Panc1 (cell line): ENCODE measurements at regions not wholly inside any gene's neighbourhood (a gene's known extent, or its start where the extent isn't known, plus 50 kb on each side); places are given as distances from the start of the nearest gene placed in this dataset.
"Not testable (repeated sequence)": the region's sequence is repeated elsewhere in the genome, so short reads cannot be mapped to it uniquely, and the experiment has no call there.

Experiments
- POLR2AphosphoS5 ChIP-seq: IDR thresholded peaks from 2 replicates; pipeline ENCODE4 v1.6.1; 2012; ENCODE audit warnings: mild to moderate bottlenecking, low read depth, low read length, moderate library complexity
- SIN3A ChIP-seq: IDR thresholded peaks from 2 replicates; pipeline ENCODE4 v1.6.1; 2012; ENCODE audit warnings: low read depth, mild to moderate bottlenecking, low read length, moderate library complexity, borderline replicate concordance; ENCODE audit not compliant: insufficient read depth
- TCF7L2 ChIP-seq: IDR thresholded peaks from 2 replicates; pipeline ENCODE4 v1.6.1; 2011; ENCODE audit warnings: mild to moderate bottlenecking, low read depth, low read length, inconsistent platforms
- TF ChIP-seq, protein P1 (sequence below): fragments of 450-650 bp; IDR thresholded peaks from 2 replicates; pipeline ENCODE4 v1.5.1; 2017; ENCODE audit warnings: mild to moderate bottlenecking
- TF ChIP-seq, protein P2 (sequence below), 2 experiments: IDR thresholded peaks; 2 replicates each; pipeline ENCODE4 v1.6.1; 2011 to 2012; ENCODE audit warnings: low read depth in 2 of 2, control low read depth in 1 of 2, low read length in 1 of 2, mild to moderate bottlenecking in 1 of 2, moderate library complexity in 1 of 2; ENCODE audit not compliant: insufficient read depth in 1 of 2

DNA sequence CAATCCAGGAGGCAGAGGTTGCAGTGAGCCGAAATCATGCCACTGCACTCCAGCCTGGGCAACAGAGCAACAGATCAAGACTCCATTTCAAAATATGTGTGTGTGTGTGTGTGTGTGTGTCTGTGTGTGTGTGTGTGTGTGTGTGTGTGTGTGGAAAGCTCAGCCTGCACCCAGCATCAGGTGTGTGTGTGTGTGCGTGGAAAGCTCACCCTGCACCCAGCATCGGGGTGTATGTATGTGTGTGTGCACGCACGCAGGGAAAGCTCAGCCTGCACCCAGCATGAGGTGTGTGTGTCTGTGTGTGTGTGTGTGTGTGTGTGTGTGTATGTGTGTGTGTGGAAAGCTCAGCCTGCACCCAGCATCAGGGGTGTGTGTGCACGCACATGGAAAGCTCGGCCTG lies 193.8 kb downstream of the MN1 start:
- TF ChIP-seq, protein P1, sequence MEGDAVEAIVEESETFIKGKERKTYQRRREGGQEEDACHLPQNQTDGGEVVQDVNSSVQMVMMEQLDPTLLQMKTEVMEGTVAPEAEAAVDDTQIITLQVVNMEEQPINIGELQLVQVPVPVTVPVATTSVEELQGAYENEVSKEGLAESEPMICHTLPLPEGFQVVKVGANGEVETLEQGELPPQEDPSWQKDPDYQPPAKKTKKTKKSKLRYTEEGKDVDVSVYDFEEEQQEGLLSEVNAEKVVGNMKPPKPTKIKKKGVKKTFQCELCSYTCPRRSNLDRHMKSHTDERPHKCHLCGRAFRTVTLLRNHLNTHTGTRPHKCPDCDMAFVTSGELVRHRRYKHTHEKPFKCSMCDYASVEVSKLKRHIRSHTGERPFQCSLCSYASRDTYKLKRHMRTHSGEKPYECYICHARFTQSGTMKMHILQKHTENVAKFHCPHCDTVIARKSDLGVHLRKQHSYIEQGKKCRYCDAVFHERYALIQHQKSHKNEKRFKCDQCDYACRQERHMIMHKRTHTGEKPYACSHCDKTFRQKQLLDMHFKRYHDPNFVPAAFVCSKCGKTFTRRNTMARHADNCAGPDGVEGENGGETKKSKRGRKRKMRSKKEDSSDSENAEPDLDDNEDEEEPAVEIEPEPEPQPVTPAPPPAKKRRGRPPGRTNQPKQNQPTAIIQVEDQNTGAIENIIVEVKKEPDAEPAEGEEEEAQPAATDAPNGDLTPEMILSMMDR = not testable (repeated sequence)
- TF ChIP-seq, protein P2, sequence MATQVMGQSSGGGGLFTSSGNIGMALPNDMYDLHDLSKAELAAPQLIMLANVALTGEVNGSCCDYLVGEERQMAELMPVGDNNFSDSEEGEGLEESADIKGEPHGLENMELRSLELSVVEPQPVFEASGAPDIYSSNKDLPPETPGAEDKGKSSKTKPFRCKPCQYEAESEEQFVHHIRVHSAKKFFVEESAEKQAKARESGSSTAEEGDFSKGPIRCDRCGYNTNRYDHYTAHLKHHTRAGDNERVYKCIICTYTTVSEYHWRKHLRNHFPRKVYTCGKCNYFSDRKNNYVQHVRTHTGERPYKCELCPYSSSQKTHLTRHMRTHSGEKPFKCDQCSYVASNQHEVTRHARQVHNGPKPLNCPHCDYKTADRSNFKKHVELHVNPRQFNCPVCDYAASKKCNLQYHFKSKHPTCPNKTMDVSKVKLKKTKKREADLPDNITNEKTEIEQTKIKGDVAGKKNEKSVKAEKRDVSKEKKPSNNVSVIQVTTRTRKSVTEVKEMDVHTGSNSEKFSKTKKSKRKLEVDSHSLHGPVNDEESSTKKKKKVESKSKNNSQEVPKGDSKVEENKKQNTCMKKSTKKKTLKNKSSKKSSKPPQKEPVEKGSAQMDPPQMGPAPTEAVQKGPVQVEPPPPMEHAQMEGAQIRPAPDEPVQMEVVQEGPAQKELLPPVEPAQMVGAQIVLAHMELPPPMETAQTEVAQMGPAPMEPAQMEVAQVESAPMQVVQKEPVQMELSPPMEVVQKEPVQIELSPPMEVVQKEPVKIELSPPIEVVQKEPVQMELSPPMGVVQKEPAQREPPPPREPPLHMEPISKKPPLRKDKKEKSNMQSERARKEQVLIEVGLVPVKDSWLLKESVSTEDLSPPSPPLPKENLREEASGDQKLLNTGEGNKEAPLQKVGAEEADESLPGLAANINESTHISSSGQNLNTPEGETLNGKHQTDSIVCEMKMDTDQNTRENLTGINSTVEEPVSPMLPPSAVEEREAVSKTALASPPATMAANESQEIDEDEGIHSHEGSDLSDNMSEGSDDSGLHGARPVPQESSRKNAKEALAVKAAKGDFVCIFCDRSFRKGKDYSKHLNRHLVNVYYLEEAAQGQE (IDR thresholded peaks at IDR 0.05; ENCODE audit: insufficient read depth in 1 of 2, low read depth in 2 of 2, low read length in 1 of 2) = not testable (repeated sequence)
- TF ChIP-seq TCF7L2, POLR2AphosphoS5, SIN3A: not testable (repeated sequence)
